Gastroesophageal sphincter (tissue), 3 donors: ENCODE measurements at regions not wholly inside any gene's neighbourhood (a gene's known extent, or its start where the extent isn't known, plus 50 kb on each side); places are given as distances from the start of the nearest gene placed in this dataset.

Source experiments
- POLR2A ChIP-seq, 2 donors: fragments of 450-650 bp; IDR thresholded peaks; one replicate each; pipeline ENCODE4 v1.6.1; 2017; ENCODE audit warnings: antibody characterized with exemption in 2 of 2, mild to moderate bottlenecking in 2 of 2, moderate library complexity in 1 of 2
- TF ChIP-seq, protein P1 (sequence below), 4 experiments: fragments of 200-600 bp in 2 of 4; fragments of 450-650 bp in 2 of 4; sonication (generic) in 1 of 4; IDR thresholded peaks; one replicate each; pipeline ENCODE4 v1.5.1; 2017 to 2019; ENCODE audit warnings: antibody characterized with exemption in 4 of 4, mild to moderate bottlenecking in 2 of 4, moderate library complexity in 2 of 4

DNA sequence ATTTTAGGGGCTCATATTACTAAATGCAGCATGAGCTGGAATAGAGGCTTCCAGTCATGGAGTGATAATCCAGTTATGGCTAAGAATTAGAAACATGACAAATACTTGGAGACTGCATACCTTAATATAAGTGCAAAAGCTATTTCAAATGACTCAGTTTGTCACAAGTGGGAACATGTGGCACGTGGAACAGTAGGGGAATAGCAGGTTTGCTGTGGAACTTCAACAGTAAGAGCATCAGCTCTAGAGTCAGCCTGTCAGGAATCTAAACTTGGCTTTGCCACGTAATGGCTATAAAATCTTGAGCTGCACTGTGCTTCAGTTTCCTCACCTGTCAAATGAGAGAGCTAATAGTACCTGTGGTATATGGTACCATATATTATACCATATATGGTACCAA is 62.1 kb downstream of the HTR1B start:
- TF ChIP-seq, protein P1, sequence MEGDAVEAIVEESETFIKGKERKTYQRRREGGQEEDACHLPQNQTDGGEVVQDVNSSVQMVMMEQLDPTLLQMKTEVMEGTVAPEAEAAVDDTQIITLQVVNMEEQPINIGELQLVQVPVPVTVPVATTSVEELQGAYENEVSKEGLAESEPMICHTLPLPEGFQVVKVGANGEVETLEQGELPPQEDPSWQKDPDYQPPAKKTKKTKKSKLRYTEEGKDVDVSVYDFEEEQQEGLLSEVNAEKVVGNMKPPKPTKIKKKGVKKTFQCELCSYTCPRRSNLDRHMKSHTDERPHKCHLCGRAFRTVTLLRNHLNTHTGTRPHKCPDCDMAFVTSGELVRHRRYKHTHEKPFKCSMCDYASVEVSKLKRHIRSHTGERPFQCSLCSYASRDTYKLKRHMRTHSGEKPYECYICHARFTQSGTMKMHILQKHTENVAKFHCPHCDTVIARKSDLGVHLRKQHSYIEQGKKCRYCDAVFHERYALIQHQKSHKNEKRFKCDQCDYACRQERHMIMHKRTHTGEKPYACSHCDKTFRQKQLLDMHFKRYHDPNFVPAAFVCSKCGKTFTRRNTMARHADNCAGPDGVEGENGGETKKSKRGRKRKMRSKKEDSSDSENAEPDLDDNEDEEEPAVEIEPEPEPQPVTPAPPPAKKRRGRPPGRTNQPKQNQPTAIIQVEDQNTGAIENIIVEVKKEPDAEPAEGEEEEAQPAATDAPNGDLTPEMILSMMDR (IDR thresholded peaks at IDR 0.05): no peak
- no peak for TF ChIP-seq POLR2A (IDR thresholded peaks at IDR 0.05)
